HUES6 (cell line): ENCODE measurements at regions not wholly inside any gene's neighbourhood (a gene's known extent, or its start where the extent isn't known, plus 50 kb on each side); places are given as distances from the start of the nearest gene placed in this dataset.

Source experiments
- H3K27ac ChIP-seq: 2 replicates; pipeline ENCODE4 v1.7.0; 2013; ENCODE audit warnings: low read depth, mild to moderate bottlenecking, low read length, inconsistent platforms
- H3K27me3 ChIP-seq: 2 replicates; pipeline ENCODE4 v1.6.1; 2013; ENCODE audit warnings: low read length; ENCODE audit not compliant: control insufficient read depth, insufficient read depth
- H3K36me3 ChIP-seq: 2 replicates; pipeline ENCODE4 v1.6.1; 2013; ENCODE audit warnings: low read length; ENCODE audit not compliant: control insufficient read depth, insufficient read depth
- H3K4me1 ChIP-seq: 2 replicates; pipeline ENCODE4 v1.6.1; 2013; ENCODE audit warnings: low read length; ENCODE audit not compliant: control insufficient read depth, insufficient read depth
- H3K4me3 ChIP-seq: 2 replicates; pipeline ENCODE4 v1.5.1; 2013; ENCODE audit warnings: low read depth, low read length
- H3K9ac ChIP-seq: one replicate; pipeline ENCODE4 v1.6.1; 2013; ENCODE audit warnings: mild to moderate bottlenecking, low read length
- H3K9me3 ChIP-seq: 2 replicates; pipeline ENCODE4 v1.6.1; 2013; ENCODE audit warnings: low read depth, low read length; ENCODE audit not compliant: control insufficient read depth, insufficient read depth

GRCh38 chr9:18390393-18390792 lies 83.6 kb upstream of the ADAMTSL1 start:
- H3K9me3 ChIP-seq: no peaks in the 10 kb centered on the region
- H3K36me3 ChIP-seq: no peaks in the 10 kb centered on the region
- no peak overlapping the region for H3K27ac ChIP-seq
- H3K4me3 ChIP-seq: no peak overlapping the region
- H3K9ac ChIP-seq: no peak overlapping the region
- H3K4me1 ChIP-seq: peaks cover 6% of the 10 kb centered on the region; the same call in 1 of the 2 replicates
- H3K27me3 ChIP-seq: no peaks in the 10 kb centered on the region

- Histone ChIP-seq H3K4me3 (no peak overlapping the region), H3K27me3 (no peaks in the 10 kb centered on the region), H3K4me1 (peaks cover 6% of the 10 kb centered on the region; the same call in 1 of the 2 replicates), H3K27ac (no peak overlapping the region), H3K9me3 (no peaks in the 10 kb centered on the region), H3K36me3 (no peaks in the 10 kb centered on the region), H3K9ac (no peak overlapping the region)
Observed at GRCh38 chr9:18393340-18394130, 80.4 kb upstream of the ADAMTSL1 start.

GRCh38 chr9:18394847-18395351 lies 79.1 kb upstream of the ADAMTSL1 start:
- Histone ChIP-seq H3K9me3 (no peaks in the 10 kb centered on the region), H3K27me3 (no peaks in the 10 kb centered on the region), H3K9ac (no peak overlapping the region), H3K36me3 (no peaks in the 10 kb centered on the region), H3K4me1 (peaks cover 6% of the 10 kb centered on the region; the same call in 1 of the 2 replicates), H3K4me3 (no peak overlapping the region), H3K27ac (no peak overlapping the region)

GRCh38 chr9:18396102-18396728 lies 77.7 kb upstream of the ADAMTSL1 start:
- no peaks in the 10 kb centered on the region for H3K36me3 ChIP-seq
- H3K27me3 ChIP-seq: no peaks in the 10 kb centered on the region
- no peaks in the 10 kb centered on the region for H3K9me3 ChIP-seq
- H3K4me1 ChIP-seq: peaks cover 6% of the 10 kb centered on the region; the same call in 1 of the 2 replicates
- H3K27ac ChIP-seq: no peak overlapping the region
- H3K9ac ChIP-seq: no peak overlapping the region
- H3K4me3 ChIP-seq: no peak overlapping the region

DNA sequence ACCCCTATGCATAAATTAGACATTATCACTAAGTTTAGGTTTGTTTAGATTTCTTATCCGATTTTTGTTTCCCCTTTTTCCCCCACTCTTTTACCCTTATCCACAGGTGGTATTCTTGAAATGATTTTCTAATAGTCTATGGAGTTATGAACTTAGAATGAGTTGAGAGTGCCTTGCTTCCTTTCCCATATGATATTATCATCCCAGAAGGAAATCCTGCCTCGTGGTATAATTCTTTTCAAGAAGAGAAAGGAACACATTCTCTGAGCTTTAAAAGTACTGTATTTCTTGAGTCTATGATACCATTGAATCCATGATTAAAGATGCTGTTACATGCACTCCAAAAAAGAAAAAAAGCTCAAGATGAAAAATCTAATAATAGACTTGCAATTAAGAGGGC lies 76.9 kb upstream of the ADAMTSL1 start:
- H3K4me1 ChIP-seq: peaks cover 6% of the 10 kb centered on the region; the same call in 1 of the 2 replicates
- H3K4me3 ChIP-seq: no peak overlapping the region
- no peak overlapping the region for H3K9ac ChIP-seq

DNA sequence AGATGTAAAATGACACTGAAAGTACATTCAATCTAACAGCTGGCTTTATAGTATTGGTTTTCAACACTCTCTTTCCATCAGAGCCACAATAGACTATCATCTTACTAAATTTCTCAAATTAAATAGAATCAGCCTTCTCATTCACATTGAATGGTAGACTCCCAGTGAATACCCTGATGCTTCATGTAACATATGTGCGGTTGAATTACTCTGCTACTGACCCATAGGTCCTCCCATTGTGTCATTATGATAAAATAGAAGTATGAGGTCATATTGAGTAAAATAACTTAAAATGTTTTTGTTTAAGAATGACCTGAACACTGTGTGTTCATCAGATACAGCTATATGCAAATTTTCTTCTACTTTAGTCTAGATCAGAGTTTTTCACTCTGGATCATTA lies 75.9 kb upstream of the ADAMTSL1 start:
- no peak overlapping the region for H3K27ac ChIP-seq
- no peak overlapping the region for H3K9ac ChIP-seq
- H3K9me3 ChIP-seq: no peaks in the 10 kb centered on the region
- H3K36me3 ChIP-seq: no peaks in the 10 kb centered on the region
- no peak overlapping the region for H3K4me3 ChIP-seq
- H3K4me1 ChIP-seq: peaks cover 6% of the 10 kb centered on the region; the same call in 1 of the 2 replicates
- no peaks in the 10 kb centered on the region for H3K27me3 ChIP-seq

More for the DNA sequence above, 76.9 kb upstream of the ADAMTSL1 start:
- Histone ChIP-seq H3K36me3 (no peaks in the 10 kb centered on the region), H3K27ac (no peak overlapping the region), H3K27me3 (no peaks in the 10 kb centered on the region), H3K9me3 (no peaks in the 10 kb centered on the region)

GRCh38 chr9:18404434-18405029 lies 69.4 kb upstream of the ADAMTSL1 start:
- Histone ChIP-seq H3K4me3 (no peak overlapping the region), H3K27me3 (no peaks in the 10 kb centered on the region), H3K4me1 (no peaks in the 10 kb centered on the region), H3K9me3 (no peaks in the 10 kb centered on the region), H3K9ac (no peak overlapping the region), H3K36me3 (no peaks in the 10 kb centered on the region), H3K27ac (no peak overlapping the region)

- Histone ChIP-seq H3K4me1 (no peaks in the 10 kb centered on the region), H3K4me3 (no peak overlapping the region), H3K9me3 (no peaks in the 10 kb centered on the region), H3K9ac (no peak overlapping the region), H3K36me3 (no peaks in the 10 kb centered on the region), H3K27ac (no peak overlapping the region), H3K27me3 (no peaks in the 10 kb centered on the region)
Observed at GRCh38 chr9:18405240-18405639, 68.7 kb upstream of the ADAMTSL1 start.

DNA sequence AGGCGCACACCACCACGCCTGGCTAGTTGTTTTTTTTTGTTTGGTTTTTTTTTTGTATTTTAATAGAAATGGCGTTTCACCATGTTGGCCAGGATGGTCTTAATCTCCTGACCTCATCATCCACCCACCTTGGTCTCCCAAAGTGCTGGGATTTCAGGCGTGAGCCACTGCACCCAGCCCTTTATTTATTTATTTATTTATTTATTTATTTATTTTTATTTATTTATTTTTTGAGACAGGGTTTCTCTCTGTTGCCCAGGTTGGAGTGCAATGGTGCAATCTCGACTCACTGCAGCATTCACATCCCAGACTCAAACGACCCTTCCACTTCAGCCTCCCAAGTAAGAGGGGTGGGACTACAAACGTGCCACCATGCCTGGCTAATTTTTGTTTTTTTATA lies 63.0 kb upstream of the ADAMTSL1 start:
- no peaks in the 10 kb centered on the region for H3K4me1 ChIP-seq
- H3K9me3 ChIP-seq: no peaks in the 10 kb centered on the region
- H3K36me3 ChIP-seq: no peaks in the 10 kb centered on the region
- no peak overlapping the region for H3K9ac ChIP-seq
- no peak overlapping the region for H3K4me3 ChIP-seq
- no peaks in the 10 kb centered on the region for H3K27me3 ChIP-seq
- H3K27ac ChIP-seq: no peak overlapping the region

DNA sequence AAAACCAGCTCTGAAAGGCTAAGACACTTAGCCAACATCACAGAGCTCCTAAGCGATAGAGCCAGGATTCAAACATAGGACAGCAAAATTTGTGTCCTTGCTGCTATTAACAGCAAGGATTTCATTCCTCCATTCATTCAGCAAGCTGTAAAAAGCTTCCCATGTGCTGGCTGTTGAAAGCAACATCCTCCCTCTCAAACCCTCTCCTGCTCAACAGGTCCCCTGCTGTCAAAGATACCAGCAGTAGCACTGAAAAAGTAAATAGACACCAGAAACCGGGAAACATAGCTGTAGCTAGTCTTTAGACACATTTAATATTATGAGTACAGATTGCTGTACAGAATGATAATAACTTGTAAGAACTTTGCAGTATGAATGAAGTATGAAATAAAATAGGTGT lies 52.6 kb upstream of the ADAMTSL1 start:
- Histone ChIP-seq H3K9ac (no peak overlapping the region), H3K27me3 (no peaks in the 10 kb centered on the region), H3K4me3 (no peak overlapping the region), H3K27ac (no peak overlapping the region), H3K4me1 (no peaks in the 10 kb centered on the region), H3K36me3 (no peaks in the 10 kb centered on the region), H3K9me3 (no peaks in the 10 kb centered on the region)
